GM21737 (cell line): ENCODE measurements at regions not wholly inside any gene's neighbourhood (a gene's known extent, or its start where the extent isn't known, plus 50 kb on each side); places are given as distances from the start of the nearest gene placed in this dataset.
"Not testable (repeated sequence)": the region's sequence is repeated elsewhere in the genome, so short reads cannot be mapped to it uniquely, and the experiment has no call there.

ENCODE experiments used
- ATAC-seq: cut with Tn5 transposase; IDR thresholded peaks from one replicate; pipeline ENCODE4 v1.9.1; 2021; ENCODE audit warnings: mild to moderate bottlenecking, moderate library complexity; ENCODE audit not compliant: unreplicated experiment

GRCh38 chr18:39464006-39464405 lies 1898.4 kb upstream of the CELF4 start:
- ATAC-seq = no peak

GRCh38 chr18:39462436-39462835 lies 1896.8 kb upstream of the CELF4 start:
- no peak for ATAC-seq

GRCh38 chr18:39460136-39460535 lies 1894.5 kb upstream of the CELF4 start:
- no peak for ATAC-seq

GRCh38 chr18:39455285-39455684 lies 1889.7 kb upstream of the CELF4 start:
- no peak for ATAC-seq

GRCh38 chr18:39454866-39455265 lies 1889.3 kb upstream of the CELF4 start:
- ATAC-seq = no peak

- ATAC-seq = no peak
Measured at GRCh38 chr18:39453882-39454281, 1888.3 kb upstream of the CELF4 start.

GRCh38 chr18:39453356-39453755 lies 1887.8 kb upstream of the CELF4 start:
- no peak for ATAC-seq

- ATAC-seq = no peak
Measured at GRCh38 chr18:39450958-39451357, 1885.4 kb upstream of the CELF4 start.

- no peak for ATAC-seq
Measured at GRCh38 chr18:39449566-39449965, 1884.0 kb upstream of the CELF4 start.

GRCh38 chr18:39448942-39449341 lies 1883.3 kb upstream of the CELF4 start:
- no peak for ATAC-seq

GRCh38 chr18:39444957-39445356 lies 1879.4 kb upstream of the CELF4 start:
- not testable (repeated sequence) for ATAC-seq

- ATAC-seq = no peak
Measured at GRCh38 chr18:39441648-39442047, 1876.0 kb upstream of the CELF4 start.

- ATAC-seq = no peak
Measured at GRCh38 chr18:39435996-39436395, 1870.4 kb upstream of the CELF4 start.

- ATAC-seq = no peak
Measured at GRCh38 chr18:39435209-39435608, 1869.6 kb upstream of the CELF4 start.

GRCh38 chr18:39434223-39434920 lies 1868.8 kb upstream of the CELF4 start:
- ATAC-seq = no peak

- no peak for ATAC-seq
Measured at GRCh38 chr18:39425172-39425850, 1859.7 kb upstream of the CELF4 start.

- no peak for ATAC-seq
Measured at GRCh38 chr18:39424261-39424660, 1858.7 kb upstream of the CELF4 start.

- no peak for ATAC-seq
Measured at GRCh38 chr18:39421276-39421675, 1855.7 kb upstream of the CELF4 start.

GRCh38 chr18:39419315-39419714 lies 1853.7 kb upstream of the CELF4 start:
- ATAC-seq = no peak

- no peak for ATAC-seq
Measured at GRCh38 chr18:39415471-39415870, 1849.9 kb upstream of the CELF4 start.

GRCh38 chr18:39414009-39414700 lies 1848.6 kb upstream of the CELF4 start:
- no peak for ATAC-seq

- ATAC-seq = no peak
Measured at GRCh38 chr18:39406941-39407340, 1841.3 kb upstream of the CELF4 start.
